ENCODE measurements at regions not wholly inside any gene's neighbourhood (a gene's known extent, or its start where the extent isn't known, plus 50 kb on each side); places are given as distances from the start of the nearest gene placed in this dataset.

- H3K27me3 Mint-ChIP-seq (ENCODE audit: low read depth, unreplicated experiment), result peaks cover 30% of the 10 kb centered on the region
- DNase-seq (ENCODE audit: low read depth), result no peak
- H3K36me3 ChIP-seq (ENCODE audit: insufficient read depth, low read length), result no peaks in the 10 kb centered on the region
These were observed 107.4 kb downstream of the PDCL3 start for GRCh38 chr2:100670232-100670631.

GRCh38 chr2:100673115-100673514 lies 110.3 kb downstream of the PDCL3 start:
- H3K36me3 Mint-ChIP-seq (ENCODE audit: low read depth, unreplicated experiment), result no peaks in the 10 kb centered on the region
- peaks cover 2% of the 10 kb centered on the region for H3K9me3 Mint-ChIP-seq (ENCODE audit: unreplicated experiment)
- H3K9ac ChIP-seq (ENCODE audit: low read length), result no peak overlapping the region
- H3K4me2 ChIP-seq (ENCODE audit: low read length), result no peak overlapping the region
- no peaks in the 10 kb centered on the region for H3K79me2 ChIP-seq (ENCODE audit: insufficient read depth, low read length)
- H2AFZ ChIP-seq (ENCODE audit: low read depth, low read length), result no peak overlapping the region
- H3K4me3 ChIP-seq (ENCODE audit: insufficient read depth, low read depth, low read length), result no peak overlapping the region
- peaks cover 6% of the 10 kb centered on the region for H3K27me3 ChIP-seq (ENCODE audit: insufficient read depth, low read length)
- H3K27ac Mint-ChIP-seq (ENCODE audit: unreplicated experiment), result no peak overlapping the region
- no peaks in the 10 kb centered on the region for H3K4me1 ChIP-seq (ENCODE audit: insufficient read depth, low read length)
- DNase-seq (ENCODE audit: low read depth) (no peak), FAIRE-seq (no peak)
- H3K27me3 Mint-ChIP-seq (ENCODE audit: low read depth, unreplicated experiment), result peaks cover 37% of the 10 kb centered on the region
- H3K36me3 ChIP-seq (ENCODE audit: insufficient read depth, low read length), result no peaks in the 10 kb centered on the region
- H3K4me1 Mint-ChIP-seq (ENCODE audit: low read depth, unreplicated experiment), result no peaks in the 10 kb centered on the region
- H3K9me3 ChIP-seq (ENCODE audit: insufficient read depth, low read depth, low read length), result no peaks in the 10 kb centered on the region
- no peak overlapping the region for H3K27ac ChIP-seq (ENCODE audit: low read depth, low read length)
- H4K20me1 ChIP-seq (ENCODE audit: insufficient read depth, low read length), result no peaks in the 10 kb centered on the region
- TF ChIP-seq CTCF (IDR thresholded peaks at IDR 0.05; ENCODE audit: insufficient read depth, low read depth, low read length) (no peak), EZH2 (IDR thresholded peaks at IDR 0.05; ENCODE audit: insufficient read depth, low read length) (no peak)
- no peak overlapping the region for H3K4me3 Mint-ChIP-seq (ENCODE audit: unreplicated experiment)

More at GRCh38 chr2:100670232-100670631, 107.4 kb downstream of the PDCL3 start:
- Histone ChIP-seq H2AFZ (ENCODE audit: low read depth, low read length) (no peak overlapping the region), H3K4me2 (ENCODE audit: low read length) (no peak overlapping the region), H3K9ac (ENCODE audit: low read length) (no peak overlapping the region), H3K4me3 (ENCODE audit: insufficient read depth, low read depth, low read length) (no peak overlapping the region), H3K79me2 (ENCODE audit: insufficient read depth, low read length) (no peaks in the 10 kb centered on the region), H3K27ac (ENCODE audit: low read depth, low read length) (no peak overlapping the region), H3K9me3 (ENCODE audit: insufficient read depth, low read depth, low read length) (no peaks in the 10 kb centered on the region), H3K27me3 (ENCODE audit: insufficient read depth, low read length) (peaks cover 6% of the 10 kb centered on the region), H3K4me1 (ENCODE audit: insufficient read depth, low read length) (no peaks in the 10 kb centered on the region), H4K20me1 (ENCODE audit: insufficient read depth, low read length) (no peaks in the 10 kb centered on the region)
- no peaks in the 10 kb centered on the region for H3K4me1 Mint-ChIP-seq (ENCODE audit: low read depth, unreplicated experiment)
- H3K36me3 Mint-ChIP-seq (ENCODE audit: low read depth, unreplicated experiment), result no peaks in the 10 kb centered on the region
- peaks cover 2% of the 10 kb centered on the region for H3K9me3 Mint-ChIP-seq (ENCODE audit: unreplicated experiment)
- no peak overlapping the region for H3K4me3 Mint-ChIP-seq (ENCODE audit: unreplicated experiment)
- TF ChIP-seq EZH2 (IDR thresholded peaks at IDR 0.05; ENCODE audit: insufficient read depth, low read length), result no peak
- no peak for TF ChIP-seq CTCF (IDR thresholded peaks at IDR 0.05; ENCODE audit: insufficient read depth, low read depth, low read length)
- no peak for FAIRE-seq
- H3K27ac Mint-ChIP-seq (ENCODE audit: unreplicated experiment), result no peak overlapping the region

GRCh38 chr2:100673691-100674485 lies 111.1 kb downstream of the PDCL3 start:
- Histone ChIP-seq H4K20me1 (ENCODE audit: insufficient read depth, low read length) (no peaks in the 10 kb centered on the region), H3K27me3 (ENCODE audit: insufficient read depth, low read length) (peaks cover 6% of the 10 kb centered on the region), H3K27ac (ENCODE audit: low read depth, low read length) (no peak overlapping the region), H3K9ac (ENCODE audit: low read length) (no peak overlapping the region), H3K4me2 (ENCODE audit: low read length) (no peak overlapping the region), H3K36me3 (ENCODE audit: insufficient read depth, low read length) (no peaks in the 10 kb centered on the region), H2AFZ (ENCODE audit: low read depth, low read length) (no peak overlapping the region), H3K9me3 (ENCODE audit: insufficient read depth, low read depth, low read length) (no peaks in the 10 kb centered on the region), H3K79me2 (ENCODE audit: insufficient read depth, low read length) (no peaks in the 10 kb centered on the region), H3K4me3 (ENCODE audit: insufficient read depth, low read depth, low read length) (no peak overlapping the region), H3K4me1 (ENCODE audit: insufficient read depth, low read length) (no peaks in the 10 kb centered on the region)
- Mint-ChIP-seq H3K36me3 (ENCODE audit: low read depth, unreplicated experiment) (no peaks in the 10 kb centered on the region), H3K4me3 (ENCODE audit: unreplicated experiment) (no peak overlapping the region), H3K27me3 (ENCODE audit: low read depth, unreplicated experiment) (peaks cover 29% of the 10 kb centered on the region), H3K27ac (ENCODE audit: unreplicated experiment) (no peak overlapping the region), H3K4me1 (ENCODE audit: low read depth, unreplicated experiment) (no peaks in the 10 kb centered on the region), H3K9me3 (ENCODE audit: unreplicated experiment) (peaks cover 2% of the 10 kb centered on the region)
- DNase-seq (ENCODE audit: low read depth) (no peak), FAIRE-seq (no peak)
- TF ChIP-seq EZH2 (IDR thresholded peaks at IDR 0.05; ENCODE audit: insufficient read depth, low read length) (no peak), CTCF (IDR thresholded peaks at IDR 0.05; ENCODE audit: insufficient read depth, low read depth, low read length) (no peak)
